HepG2 (cell line): ENCODE measurements at regions not wholly inside any gene's neighbourhood (a gene's known extent, or its start where the extent isn't known, plus 50 kb on each side); places are given as distances from the start of the nearest gene placed in this dataset.

Experiments used
- ATAC-seq: fragments of 200-7000 bp; cut with Tn5 transposase; 3 replicates; pipeline ENCODE4 v1.9.1; 2020; ENCODE audit warnings: mild to moderate bottlenecking, moderate library complexity
- BruUV-seq: library from RNA; stranded (reverse); fragments of 400-500 nt; replicated peaks from 2 replicates; lab custom pipeline; 2021; lab: Mats Ljungman, UMichigan
- CTCF ChIA-PET: fragments of 300-600 bp; formaldehyde crosslinking; extraction: SDS; loops from one replicate; lab custom pipeline; 2021; ENCODE audit warnings: low total read pairs, inconsistent platforms, low intra/inter-chr PET ratio; lab: Yijun Ruan, JAX
- POLR2A ChIA-PET: fragments of 350-600 bp; sonication (Branson Sonifier 250); formaldehyde crosslinking; loops from one replicate; lab custom pipeline; 2020; ENCODE audit warnings: antibody characterized with exemption, inconsistent platforms; lab: Yijun Ruan, JAX
- DNase-seq: peaks from one replicate; pipeline ENCODE4 v3.0.0-alpha.2; 2015; ENCODE audit warnings: low spot score
- FAIRE-seq: peaks from 3 replicates; lab custom pipeline; 2011; peaks lifted over from hg19 to GRCh38; lab: Jason Lieb, UNC
- H2AFZ ChIP-seq: one replicate; pipeline ENCODE4 v1.6.1; 2011; ENCODE audit warnings: low read length, inconsistent platforms
- H3K27ac ChIP-seq: fragments of 300-600 bp; 3 replicates; pipeline ENCODE4 v1.8.0; 2011; ENCODE audit warnings: mixed run types, mild to moderate bottlenecking, mixed read lengths, low read length, inconsistent platforms; ENCODE audit not compliant: insufficient read depth; ENCODE audit errors: extremely low read length
- H3K27me3 ChIP-seq, 2 experiments: fragments of 200-600 bp in 1 of 2; 2 replicates in 1 of 2; 3 replicates in 1 of 2; pipeline versions ENCODE4 v1.6.0 to v1.8.0; 2011; ENCODE audit warnings: low read length in 2 of 2, mild to moderate bottlenecking in 2 of 2, moderate library complexity in 2 of 2, inconsistent platforms in 1 of 2; ENCODE audit not compliant: insufficient read depth in 2 of 2, control insufficient read depth in 1 of 2
- H3K36me3 ChIP-seq, 2 experiments: fragments of 200-600 bp in 1 of 2; replicated peaks in 1 of 2; 2 replicates in 1 of 2; 3 replicates in 1 of 2; pipeline versions ENCODE4 v1.5.1 to v1.8.0; 2011; ENCODE audit warnings: low read length in 2 of 2, inconsistent platforms in 1 of 2; ENCODE audit not compliant: insufficient read depth in 2 of 2, control insufficient read depth in 1 of 2
- H3K4me1 ChIP-seq: 2 replicates; pipeline ENCODE4 v1.5.1; 2012; ENCODE audit warnings: low read length, inconsistent platforms; ENCODE audit not compliant: insufficient read depth
- H3K4me2 ChIP-seq: 2 replicates; pipeline ENCODE4 v1.6.0; 2011; ENCODE audit warnings: low read depth, low read length, inconsistent platforms
- H3K4me3 ChIP-seq, 3 experiments: fragments of 200-600 bp in 1 of 3; sonication (generic), shearing (Covaris generic) in 1 of 3; replicated peaks in 1 of 3; 2 replicates each; pipeline ENCODE4 v1.5.1; 2011 to 2016; ENCODE audit warnings: low read length in 3 of 3, inconsistent platforms in 2 of 3, low read depth in 2 of 3, mild to moderate bottlenecking in 2 of 3, control low read depth in 1 of 3, mixed read lengths in 1 of 3; ENCODE audit not compliant: insufficient read depth in 1 of 3
- H3K79me2 ChIP-seq: one replicate; pipeline ENCODE4 v1.6.1; 2011; ENCODE audit warnings: low read length, inconsistent platforms; ENCODE audit not compliant: insufficient read depth
- H3K9ac ChIP-seq: 2 replicates; pipeline ENCODE4 v1.6.0; 2011; ENCODE audit warnings: mild to moderate bottlenecking, low read depth, low read length, inconsistent platforms; ENCODE audit not compliant: insufficient read depth
- H3K9me3 ChIP-seq: 2 replicates; pipeline ENCODE4 v1.5.1; 2012; ENCODE audit warnings: mild to moderate bottlenecking, low read length
- H4K20me1 ChIP-seq: 2 replicates; pipeline ENCODE4 v1.6.0; 2011; ENCODE audit warnings: inconsistent platforms, mild to moderate bottlenecking, low read length, moderate library complexity; ENCODE audit not compliant: insufficient read depth
- CCAR2 ChIP-seq: fragments of 200-400 bp; formaldehyde crosslinking; optimal IDR thresholded peaks from 2 replicates; pipeline ENCODE3; 2018; ENCODE audit warnings: low read depth, mild to moderate bottlenecking, low read length, moderate library complexity
- ELF3 ChIP-seq: IDR thresholded peaks from 2 replicates; pipeline ENCODE4 v1.6.1; 2016; ENCODE audit warnings: missing genetic modification reagents, missing compliant biosample characterization
- ELF4 ChIP-seq: sonication (generic); formaldehyde crosslinking; IDR thresholded peaks from 2 replicates; pipeline ENCODE4 v1.5.0; 2020; ENCODE audit warnings: missing genetic modification reagents, mild to moderate bottlenecking, moderate library complexity, borderline replicate concordance
- IRF1 ChIP-seq: sonication (generic); formaldehyde crosslinking; IDR thresholded peaks from 2 replicates; pipeline ENCODE4 v1.4.0; 2020; ENCODE audit warnings: low read depth, mild to moderate bottlenecking, missing genetic modification reagents
- NFIC ChIP-seq: IDR thresholded peaks from 2 replicates; pipeline ENCODE4 v1.6.1; 2012; ENCODE audit warnings: mild to moderate bottlenecking, low read length, inconsistent platforms
- PCBP2 ChIP-seq: fragments of 200-400 bp; formaldehyde crosslinking; optimal IDR thresholded peaks from 2 replicates; pipeline ENCODE3; 2018; ENCODE audit warnings: low read length, low read depth; ENCODE audit not compliant: poor library complexity, severe bottlenecking
- RERE ChIP-seq: IDR thresholded peaks from 2 replicates; pipeline ENCODE4 v1.6.1; 2016; ENCODE audit warnings: low read depth, missing genetic modification reagents, missing compliant biosample characterization
- ZNF264 ChIP-seq: sonication (generic); formaldehyde crosslinking; IDR thresholded peaks from 2 replicates; pipeline ENCODE4 v1.4.0; 2020; ENCODE audit warnings: missing genetic modification reagents
- ZNF3 ChIP-seq: IDR thresholded peaks from 2 replicates; pipeline ENCODE4 v1.7.0; 2017; ENCODE audit warnings: inconsistent platforms
- ZNF34 ChIP-seq: sonication (generic); formaldehyde crosslinking; IDR thresholded peaks from 2 replicates; pipeline ENCODE4 v1.4.0; 2020; ENCODE audit warnings: mild to moderate bottlenecking, missing genetic modification reagents, borderline replicate concordance
- ZNF775 ChIP-seq: sonication (generic); formaldehyde crosslinking; IDR thresholded peaks from 2 replicates; pipeline ENCODE4 v1.4.0; 2020; ENCODE audit warnings: missing genetic modification reagents, mild to moderate bottlenecking, moderate library complexity, borderline replicate concordance
- ZSCAN30 ChIP-seq: sonication (generic); formaldehyde crosslinking; IDR thresholded peaks from 2 replicates; pipeline ENCODE4 v1.5.0; 2020; ENCODE audit warnings: mild to moderate bottlenecking, missing genetic modification reagents
- WGBS: methylation state at CpG from one replicate; pipeline ENCODE4 v1.1.6; 2017; ENCODE audit warnings: low lambda C conversion rate; 5-methylcytosine and 5-hydroxymethylcytosine counted together
- in situ Hi-C: cut with HindIII; loops from 2 replicates; pipeline ENCODE4 v1.10.0; 2017; ENCODE audit warnings: low pct_unique_long_range_greater_than_20kb; ENCODE audit not compliant: extremely low pct_ligation_motif_present
- intact Hi-C: fragments of 100-400 bp; cut with micrococcal nuclease; formaldehyde crosslinking; loops from one replicate; pipeline ENCODE4 v1.10.0; 2022; ENCODE audit not compliant: unreplicated experiment

GRCh38 chr13:111511805-111512504 is 191.5 kb downstream of the TEX29 start:
- Histone ChIP-seq H3K4me1 (no peaks in the 10 kb centered on the region), H3K4me2 (no peak overlapping the region), H3K4me3 (no peak overlapping the region), H3K79me2 (no peaks in the 10 kb centered on the region), H4K20me1 (no peaks in the 10 kb centered on the region), H3K9me3 (no peaks in the 10 kb centered on the region), H3K9ac (no peak overlapping the region), H3K27me3 (peaks cover 6 to 60% of the 10 kb centered on the region in 2 experiments), H3K27ac (no peak overlapping the region), H2AFZ (no peak overlapping the region), H3K36me3 (no peaks in the 10 kb centered on the region)
- ChIA-PET CTCF (no interaction called here), POLR2A (no interaction called here)
- no peak for DNase-seq
- no TSS peak for BruUV-seq
- intact Hi-C loops (no loop called here), in situ Hi-C loops (no loop called here)
- ATAC-seq, result no peak
- no peak for FAIRE-seq
- TF ChIP-seq ELF4 (CRISPR knock-in tag), result no peak
- 51% methylated on average over 10 of the region's 29 CpGs for WGBS

- Histone ChIP-seq H4K20me1 (no peaks in the 10 kb centered on the region), H3K27ac (no peak overlapping the region), H3K4me3 (no peak overlapping the region), H2AFZ (no peak overlapping the region), H3K9me3 (no peaks in the 10 kb centered on the region), H3K36me3 (no peaks in the 10 kb centered on the region), H3K4me1 (no peaks in the 10 kb centered on the region), H3K4me2 (no peak overlapping the region), H3K27me3 (peaks cover 6 to 63% of the 10 kb centered on the region in 2 experiments), H3K9ac (no peak overlapping the region), H3K79me2 (no peaks in the 10 kb centered on the region)
- in situ Hi-C loops (no loop called here), intact Hi-C loops (no loop called here)
- 41% methylated on average over 7 of the region's 13 CpGs for WGBS
- ChIA-PET CTCF (no interaction called here), POLR2A (no interaction called here)
- no peak for ATAC-seq
- FAIRE-seq, result no peak
- no TSS peak for BruUV-seq
- DNase-seq, result no peak
- no peak for TF ChIP-seq PCBP2
- TF ChIP-seq ZNF34 (CRISPR knock-in tag), result no peak
- no peak for TF ChIP-seq ZNF264 (CRISPR knock-in tag)
- TF ChIP-seq CCAR2, result no peak
- no peak for TF ChIP-seq ZNF775 (CRISPR knock-in tag)
- TF ChIP-seq IRF1, result no peak
- TF ChIP-seq RERE, result no peak
- TF ChIP-seq NFIC, result no peak
- no peak for TF ChIP-seq ZSCAN30 (CRISPR knock-in tag)
- TF ChIP-seq ZNF3 (CRISPR knock-in tag), result no peak
- no peak for TF ChIP-seq ELF3 (CRISPR knock-in tag)
Observed at GRCh38 chr13:111512707-111513106, 192.3 kb downstream of the TEX29 start.
